WTC11 (cell line): ENCODE measurements at regions not wholly inside any gene's neighbourhood (a gene's known extent, or its start where the extent isn't known, plus 50 kb on each side); places are given as distances from the start of the nearest gene placed in this dataset.

Experiments
- AFF4 ChIP-seq: sonication (generic); formaldehyde crosslinking; IDR thresholded peaks from 2 replicates; pipeline ENCODE4 v1.8.1; 2023; ENCODE audit warnings: mild to moderate bottlenecking, missing genetic modification reagents, borderline replicate concordance
- ATF6 ChIP-seq: sonication (generic); formaldehyde crosslinking; IDR thresholded peaks from 2 replicates; pipeline ENCODE4 v1.8.1; 2023; ENCODE audit warnings: mild to moderate bottlenecking, missing genetic modification reagents
- CBFB ChIP-seq: sonication (generic); formaldehyde crosslinking; IDR thresholded peaks from 2 replicates; pipeline ENCODE4 v1.8.1; 2022; ENCODE audit warnings: mild to moderate bottlenecking, low read depth, missing genetic modification reagents
- CREB1 ChIP-seq: sonication (generic); formaldehyde crosslinking; IDR thresholded peaks from 2 replicates; pipeline ENCODE4 v1.8.0; 2023; ENCODE audit warnings: mild to moderate bottlenecking, missing genetic modification reagents
- CTCF ChIP-seq: fragments of 200-600 bp; IDR thresholded peaks from 2 replicates; pipeline ENCODE4 v1.8.0; 2022; ENCODE audit warnings: antibody characterized with exemption
- IRF1 ChIP-seq: sonication (generic); formaldehyde crosslinking; IDR thresholded peaks from 2 replicates; pipeline ENCODE4 v1.8.0; 2023; ENCODE audit warnings: missing genetic modification reagents
- MAX ChIP-seq: sonication (generic); formaldehyde crosslinking; IDR thresholded peaks from 2 replicates; pipeline ENCODE4 v1.8.0; 2022; ENCODE audit warnings: mild to moderate bottlenecking, missing genetic modification reagents
- MLX ChIP-seq: sonication (generic); formaldehyde crosslinking; IDR thresholded peaks from 2 replicates; pipeline ENCODE4 v1.8.1; 2023; ENCODE audit warnings: mild to moderate bottlenecking, missing genetic modification reagents, moderate library complexity
- NFE2L1 ChIP-seq: sonication (generic); formaldehyde crosslinking; IDR thresholded peaks from 2 replicates; pipeline ENCODE4 v1.8.1; 2023; ENCODE audit warnings: missing genetic modification reagents
- TCF7 ChIP-seq: sonication (generic); formaldehyde crosslinking; IDR thresholded peaks from 2 replicates; pipeline ENCODE4 v1.8.0; 2022; ENCODE audit warnings: mild to moderate bottlenecking, low read depth, missing genetic modification reagents, moderate library complexity
- TEAD1 ChIP-seq: sonication (generic); formaldehyde crosslinking; IDR thresholded peaks from 2 replicates; pipeline ENCODE4 v1.8.0; 2022; ENCODE audit warnings: mild to moderate bottlenecking, missing genetic modification reagents
- USF1 ChIP-seq: sonication (generic); formaldehyde crosslinking; IDR thresholded peaks from 2 replicates; pipeline ENCODE4 v1.8.0; 2022; ENCODE audit warnings: mild to moderate bottlenecking, missing genetic modification reagents

- TF ChIP-seq AFF4 (CRISPR knock-in tag), result no peak
- no peak for TF ChIP-seq CTCF
- no peak for TF ChIP-seq USF1 (CRISPR knock-in tag)
- TF ChIP-seq MAX, result no peak
- no peak for TF ChIP-seq TCF7 (CRISPR knock-in tag)
- TF ChIP-seq ATF6, result no peak
- TF ChIP-seq MLX, result no peak
- TF ChIP-seq TEAD1 (CRISPR knock-in tag), result no peak
- no peak for TF ChIP-seq CBFB (CRISPR knock-in tag)
- no peak for TF ChIP-seq IRF1 (CRISPR knock-in tag)
- TF ChIP-seq NFE2L1, result no peak
- TF ChIP-seq CREB1 (CRISPR knock-in tag), result no peak
Observed at GRCh38 chr1:234719454-234720251, 109.7 kb upstream of the IRF2BP2 start.
